Ovary (tissue), 7 donors: ENCODE measurements at regions not wholly inside any gene's neighbourhood (a gene's known extent, or its start where the extent isn't known, plus 50 kb on each side); places are given as distances from the start of the nearest gene placed in this dataset.

Experiments
- DNase-seq, 5 donors: peaks; one replicate each; pipeline ENCODE4 v3.0.0-alpha.2; 2019 to 2020
- H3K27ac ChIP-seq, 2 donors: fragments of 200-600 bp; one replicate each; pipeline versions ENCODE4 v1.5.1 to v1.8.0; 2019 to 2022
- H3K27me3 ChIP-seq: fragments of 200-600 bp; one replicate; pipeline ENCODE4 v1.8.0; 2022
- H3K36me3 ChIP-seq: fragments of 200-600 bp; sonication (generic); one replicate; pipeline ENCODE4 v1.5.1; 2019
- H3K4me1 ChIP-seq: one replicate; pipeline ENCODE4 v1.8.1; 2013; ENCODE audit warnings: mild to moderate bottlenecking, moderate library complexity; ENCODE audit not compliant: insufficient read depth
- H3K4me3 ChIP-seq: fragments of 200-600 bp; sonication (generic); one replicate; pipeline ENCODE4 v1.5.1; 2017
- H3K9me3 ChIP-seq, 2 donors: fragments of 200-600 bp in 1 of 2; sonication (generic) in 1 of 2; one replicate each; pipeline versions ENCODE4 v1.5.1 to v1.8.1; 2013 to 2019; ENCODE audit warnings: mild to moderate bottlenecking in 1 of 2, moderate library complexity in 1 of 2
- EP300 ChIP-seq: sonication (generic); formaldehyde crosslinking; IDR thresholded peaks from one replicate; pipeline ENCODE4 v1.6.1; 2017; ENCODE audit warnings: antibody characterized with exemption
- POLR2A ChIP-seq: fragments of 450-650 bp; IDR thresholded peaks from one replicate; pipeline ENCODE4 v1.6.1; 2017; ENCODE audit warnings: antibody characterized with exemption, mild to moderate bottlenecking, moderate library complexity
- WGBS, 3 donors: extraction: QIAGEN DNeasy Blood & Tissue Kit in 1 of 3; methylation state at CpG; one replicate each; pipeline versions ENCODE4 v1.1.5 to v1.1.7; 2013 to 2017; 5-methylcytosine and 5-hydroxymethylcytosine counted together
- intact Hi-C, 4 donors: fragments of 100-400 bp; cut with DNase I; formaldehyde crosslinking; loops; one replicate each; pipeline versions ENCODE4 v1.11.0 to v1.15.1; 2022 to 2023
- TF ChIP-seq, protein P1 (sequence below), 3 donors: fragments of 450-650 bp in 2 of 3; fragments of 200-600 bp in 1 of 3; IDR thresholded peaks; one replicate each; pipeline versions ENCODE4 v1.5.1 to v1.8.0; 2016 to 2022; ENCODE audit warnings: antibody characterized with exemption in 3 of 3, mild to moderate bottlenecking in 1 of 3
- donor health status: DM: no; HTN: no; CAD: no; lungs with moderate emphysema.
- donor health status: DM: no; HTN: no; CAD: no.
- donor health status: Bipolar disorder and iron deficiency.
- donor health status: DM: no; HTN: no; CAD: no.
- donor health status: DM: yes; HTN: yes; CAD: no.

- H3K27me3 ChIP-seq: no peaks in the 10 kb centered on the region
- no peak for DNase-seq
- no peaks in the 10 kb centered on the region for H3K36me3 ChIP-seq
- no peaks in the 10 kb centered on the region for H3K4me1 ChIP-seq
- no peak overlapping the region for H3K27ac ChIP-seq
- TF ChIP-seq EP300: no peak
- TF ChIP-seq, protein P1, sequence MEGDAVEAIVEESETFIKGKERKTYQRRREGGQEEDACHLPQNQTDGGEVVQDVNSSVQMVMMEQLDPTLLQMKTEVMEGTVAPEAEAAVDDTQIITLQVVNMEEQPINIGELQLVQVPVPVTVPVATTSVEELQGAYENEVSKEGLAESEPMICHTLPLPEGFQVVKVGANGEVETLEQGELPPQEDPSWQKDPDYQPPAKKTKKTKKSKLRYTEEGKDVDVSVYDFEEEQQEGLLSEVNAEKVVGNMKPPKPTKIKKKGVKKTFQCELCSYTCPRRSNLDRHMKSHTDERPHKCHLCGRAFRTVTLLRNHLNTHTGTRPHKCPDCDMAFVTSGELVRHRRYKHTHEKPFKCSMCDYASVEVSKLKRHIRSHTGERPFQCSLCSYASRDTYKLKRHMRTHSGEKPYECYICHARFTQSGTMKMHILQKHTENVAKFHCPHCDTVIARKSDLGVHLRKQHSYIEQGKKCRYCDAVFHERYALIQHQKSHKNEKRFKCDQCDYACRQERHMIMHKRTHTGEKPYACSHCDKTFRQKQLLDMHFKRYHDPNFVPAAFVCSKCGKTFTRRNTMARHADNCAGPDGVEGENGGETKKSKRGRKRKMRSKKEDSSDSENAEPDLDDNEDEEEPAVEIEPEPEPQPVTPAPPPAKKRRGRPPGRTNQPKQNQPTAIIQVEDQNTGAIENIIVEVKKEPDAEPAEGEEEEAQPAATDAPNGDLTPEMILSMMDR (IDR thresholded peaks at IDR 0.05): no peak
- TF ChIP-seq POLR2A: no peak
- intact Hi-C loops: no loop called here
- 28 to 62% (median 33%) methylated on average over 3 of the region's 3 CpGs for WGBS, 3 donors
- H3K4me3 ChIP-seq: no peak overlapping the region
- no peaks in the 10 kb centered on the region for H3K9me3 ChIP-seq
Measured at GRCh38 chr4:164488114-164488513, 265.8 kb upstream of the SMIM31 start.

- no peak overlapping the region for H3K27ac ChIP-seq
- H3K4me3 ChIP-seq: no peak overlapping the region
- H3K4me1 ChIP-seq: no peaks in the 10 kb centered on the region
- no peaks in the 10 kb centered on the region for H3K27me3 ChIP-seq
- no peaks in the 10 kb centered on the region for H3K9me3 ChIP-seq
- intact Hi-C loops: no loop called here
- DNase-seq: no peak
- no peaks in the 10 kb centered on the region for H3K36me3 ChIP-seq
- TF ChIP-seq POLR2A (no peak), EP300 (no peak)
- TF ChIP-seq, protein P1 (IDR thresholded peaks at IDR 0.05): no peak
Measured at GRCh38 chr4:164501074-164501473, 252.9 kb upstream of the SMIM31 start.

- no peaks in the 10 kb centered on the region for H3K9me3 ChIP-seq
- no peaks in the 10 kb centered on the region for H3K36me3 ChIP-seq
- WGBS, 3 donors: 64 to 72% (median 69%) methylated on average over 3 of the region's 3 CpGs
- no peak for TF ChIP-seq EP300
- TF ChIP-seq, protein P1 (IDR thresholded peaks at IDR 0.05): no peak
- no peak overlapping the region for H3K27ac ChIP-seq
- DNase-seq: no peak
- no peaks in the 10 kb centered on the region for H3K27me3 ChIP-seq
- intact Hi-C loops: no loop called here
- no peaks in the 10 kb centered on the region for H3K4me1 ChIP-seq
- H3K4me3 ChIP-seq: no peak overlapping the region
Measured at GRCh38 chr4:164503874-164504273, 250.1 kb upstream of the SMIM31 start.

- Histone ChIP-seq H3K27ac (no peak overlapping the region), H3K9me3 (no peaks in the 10 kb centered on the region), H3K4me1 (no peaks in the 10 kb centered on the region), H3K36me3 (no peaks in the 10 kb centered on the region), H3K4me3 (no peak overlapping the region), H3K27me3 (no peaks in the 10 kb centered on the region)
- no peak for TF ChIP-seq POLR2A
- TF ChIP-seq EP300: no peak
- TF ChIP-seq, protein P1 (IDR thresholded peaks at IDR 0.05): no peak
- no peak for DNase-seq
- intact Hi-C loops: no loop called here
- 51 to 66% (median 52%) methylated on average over 3 of the region's 3 CpGs for WGBS, 3 donors
Measured at GRCh38 chr4:164508097-164508496, 245.8 kb upstream of the SMIM31 start.

DNA sequence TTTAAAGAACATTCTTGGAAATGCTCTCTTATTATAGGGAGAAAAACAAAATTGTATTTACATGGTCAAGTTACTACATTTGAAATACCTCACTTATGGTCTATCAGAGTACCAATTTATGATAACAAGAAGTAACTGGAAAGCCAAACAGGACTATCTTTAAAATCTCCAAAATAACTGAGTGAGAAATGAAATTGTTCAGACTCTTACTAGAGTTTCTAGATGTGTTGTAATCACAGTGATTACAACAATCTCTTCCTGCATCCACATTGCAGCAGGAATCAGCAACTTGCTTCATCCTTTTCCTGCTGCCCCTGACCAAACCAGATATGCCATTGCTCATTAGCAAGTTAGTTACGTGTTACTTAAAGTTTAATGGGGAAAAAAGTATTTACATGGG, 245.2 kb upstream of the SMIM31 start:
- no peaks in the 10 kb centered on the region for H3K4me1 ChIP-seq
- no peak overlapping the region for H3K27ac ChIP-seq
- TF ChIP-seq, protein P1 (IDR thresholded peaks at IDR 0.05): no peak
- TF ChIP-seq EP300: no peak
- no peak for TF ChIP-seq POLR2A
- H3K9me3 ChIP-seq: no peaks in the 10 kb centered on the region
- H3K27me3 ChIP-seq: no peaks in the 10 kb centered on the region
- no peak for DNase-seq
- 56 to 68% (median 58%) methylated on average over 1 of the region's 1 CpG for WGBS, 3 donors
- H3K4me3 ChIP-seq: no peak overlapping the region
- intact Hi-C loops: no loop called here
- no peaks in the 10 kb centered on the region for H3K36me3 ChIP-seq
